ENCODE measurements at regions not wholly inside any gene's neighbourhood (a gene's known extent, or its start where the extent isn't known, plus 50 kb on each side); places are given as distances from the start of the nearest gene placed in this dataset.

DNA sequence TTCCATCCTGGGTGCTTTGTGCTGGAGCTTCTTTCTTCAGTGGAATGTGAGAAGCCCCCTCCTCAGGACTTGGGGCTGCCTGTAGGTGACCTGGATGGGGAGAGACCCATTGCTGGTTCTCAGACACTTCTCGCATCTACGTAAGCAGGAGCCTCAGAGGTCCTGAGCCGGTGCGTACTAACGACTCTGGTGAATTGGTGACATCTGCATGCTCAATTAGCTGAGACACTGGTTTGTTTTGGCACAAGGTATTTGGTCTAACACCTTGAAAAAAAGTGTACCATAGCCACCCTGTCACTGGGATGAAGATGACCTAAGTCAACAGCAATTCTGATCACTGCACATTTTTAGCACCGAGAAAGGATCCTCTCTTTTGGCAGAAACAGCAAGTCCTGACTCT is 57.7 kb downstream of the LRRC30 start:
- no peak for DNase-seq (ENCODE audit: low read depth)

DNA sequence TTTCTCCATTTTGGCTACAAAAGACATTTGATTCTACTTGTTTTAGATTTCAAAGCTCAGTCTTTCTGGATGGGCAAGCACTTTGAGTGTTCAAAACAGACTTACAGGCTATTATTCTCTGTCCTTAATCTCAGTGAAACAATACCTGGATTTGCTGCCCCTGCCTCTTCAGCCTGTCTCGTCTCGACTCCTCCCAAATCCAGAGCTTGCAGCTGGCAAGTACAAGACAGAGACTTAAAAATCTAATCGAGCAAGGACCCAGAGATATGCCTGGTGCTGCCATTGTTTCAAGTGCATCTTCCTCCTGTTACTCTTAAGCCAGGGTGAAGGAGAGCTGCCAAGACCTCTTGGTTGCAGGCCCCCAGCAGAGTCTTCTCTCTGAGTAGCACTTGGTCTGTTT is 59.2 kb downstream of the LRRC30 start:
- DNase-seq (ENCODE audit: low read depth), result no peak

DNA sequence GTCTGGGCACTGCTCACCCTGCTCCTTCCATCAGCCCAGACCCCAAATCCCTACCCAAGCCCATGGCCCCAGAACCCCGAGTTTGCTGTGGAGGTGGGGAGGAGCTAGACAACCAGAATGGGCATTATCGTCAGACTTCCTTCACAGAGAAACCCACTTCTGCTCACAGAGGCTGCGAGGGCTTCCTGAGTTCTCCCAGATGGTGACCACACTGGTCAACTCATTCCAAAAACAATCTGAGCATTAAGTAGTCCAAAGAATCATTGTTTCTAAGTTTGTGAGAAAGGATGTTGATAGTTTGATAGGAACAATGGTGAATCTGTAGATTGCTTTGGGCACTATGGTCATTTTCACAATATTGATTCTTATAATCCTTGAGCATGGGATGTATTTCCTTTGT is 60.2 kb downstream of the LRRC30 start:
- DNase-seq (ENCODE audit: low read depth), result no peak

DNA sequence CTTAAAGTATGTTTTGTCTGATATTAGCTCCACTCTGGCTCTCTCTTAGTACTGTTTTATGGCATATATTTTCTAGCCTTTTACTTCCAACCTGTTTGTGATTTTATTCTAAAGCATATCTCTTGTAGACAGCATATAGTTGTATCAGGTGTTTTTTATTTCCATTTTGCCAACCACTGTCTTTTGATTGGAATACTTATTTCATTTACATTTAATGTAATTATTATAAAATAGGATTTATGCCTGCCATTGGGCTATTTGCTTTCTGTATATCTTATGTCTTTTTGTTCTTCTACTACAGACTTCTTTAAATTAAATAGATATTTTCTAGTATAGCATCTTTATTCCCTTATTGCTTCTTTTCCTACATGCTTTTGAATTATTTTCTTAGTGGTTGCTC is 67.3 kb downstream of the LRRC30 start:
- no peak for DNase-seq (ENCODE audit: low read depth)

DNA sequence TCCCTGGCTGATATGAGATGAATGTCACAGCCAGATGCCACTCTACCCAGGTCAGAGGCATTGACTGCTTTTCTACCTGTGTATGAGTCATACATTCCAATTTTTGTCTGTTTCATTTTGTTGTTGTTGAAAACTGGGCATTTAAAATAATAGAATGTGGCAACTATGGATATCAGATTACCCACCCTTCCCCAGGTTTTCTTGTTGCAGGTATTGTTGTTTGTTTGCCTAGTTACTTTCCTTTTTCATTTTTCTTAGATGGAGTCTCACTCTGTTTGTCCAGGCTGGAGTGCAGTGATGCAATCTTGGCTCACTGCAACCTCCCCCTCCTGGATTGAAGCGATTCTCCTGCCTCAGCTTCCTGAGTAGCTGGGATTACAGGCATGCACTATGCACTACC is 70.2 kb downstream of the LRRC30 start:
- no peak for DNase-seq (ENCODE audit: low read depth)

DNA sequence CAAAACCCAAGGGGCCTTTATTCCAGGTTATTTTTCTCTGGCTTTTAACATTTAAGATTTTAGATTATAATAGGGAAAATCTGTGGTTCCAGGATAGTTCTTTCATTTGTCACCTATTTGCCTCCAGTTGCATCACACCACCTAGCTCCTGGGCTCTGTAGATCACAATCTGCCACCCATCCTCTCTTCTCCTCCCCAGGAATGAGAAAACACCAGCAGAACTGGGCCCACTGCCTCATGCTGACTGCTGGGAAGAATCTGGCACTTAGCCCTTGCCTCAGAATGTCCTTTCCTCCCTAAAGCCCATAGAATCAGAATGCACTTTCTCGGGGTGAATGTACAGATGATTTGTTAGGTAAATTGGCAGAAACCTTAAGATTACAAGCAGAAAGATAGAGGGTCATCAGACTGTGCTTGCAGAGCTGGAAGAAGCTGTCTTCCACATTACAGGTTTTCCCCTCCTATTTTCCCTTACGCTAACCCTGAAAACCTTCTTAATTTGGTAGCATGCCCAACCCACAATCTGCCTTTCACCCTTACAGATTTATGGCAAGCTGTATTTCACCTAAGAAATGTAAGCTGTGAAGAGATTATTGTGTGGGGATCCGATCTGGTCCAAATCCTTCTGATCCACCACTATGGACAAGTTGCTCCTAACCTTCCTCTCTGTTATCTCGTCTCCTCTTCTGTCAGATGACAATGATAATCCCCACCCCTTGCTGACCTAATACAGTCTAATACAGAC is 72.6 kb downstream of the LRRC30 start:
- DNase-seq (ENCODE audit: low read depth), result no peak

DNA sequence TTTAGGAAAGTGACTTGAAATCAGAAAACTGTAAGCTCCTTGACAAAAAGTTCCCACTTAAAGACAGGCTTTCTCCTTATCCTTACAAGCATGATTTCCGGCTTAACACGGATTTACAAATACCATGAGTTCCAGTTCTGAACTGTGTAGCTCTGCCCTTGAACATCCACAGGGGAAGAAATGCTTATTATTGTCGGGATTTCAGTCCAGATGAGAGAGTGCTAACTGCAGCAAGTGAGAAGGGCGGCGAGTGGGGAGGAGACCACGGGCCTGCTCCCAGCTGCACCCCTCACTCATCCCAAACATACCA is 73.1 kb downstream of the LRRC30 start:
- DNase-seq (ENCODE audit: low read depth), result no peak

DNA sequence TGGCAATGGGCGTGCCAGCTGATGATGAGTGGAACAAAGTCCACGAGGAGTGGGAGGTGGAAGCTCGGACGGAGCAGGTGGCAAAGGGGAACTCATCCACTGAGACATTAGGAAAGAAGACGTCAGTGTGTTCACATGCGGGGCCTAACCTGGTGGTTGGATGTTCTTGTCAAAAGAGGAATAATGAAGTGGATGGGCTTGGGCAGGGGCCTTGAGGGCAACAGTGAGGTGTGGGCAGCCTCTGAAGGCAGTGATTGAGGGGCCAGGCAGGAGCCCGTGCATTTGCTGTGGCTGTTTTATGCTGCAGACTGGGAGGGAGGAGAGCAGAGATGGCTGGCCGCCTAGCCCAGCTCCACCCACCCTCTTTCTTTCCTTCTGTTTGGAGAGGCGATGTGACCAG is 74.5 kb downstream of the LRRC30 start:
- DNase-seq (ENCODE audit: low read depth), result no peak

DNA sequence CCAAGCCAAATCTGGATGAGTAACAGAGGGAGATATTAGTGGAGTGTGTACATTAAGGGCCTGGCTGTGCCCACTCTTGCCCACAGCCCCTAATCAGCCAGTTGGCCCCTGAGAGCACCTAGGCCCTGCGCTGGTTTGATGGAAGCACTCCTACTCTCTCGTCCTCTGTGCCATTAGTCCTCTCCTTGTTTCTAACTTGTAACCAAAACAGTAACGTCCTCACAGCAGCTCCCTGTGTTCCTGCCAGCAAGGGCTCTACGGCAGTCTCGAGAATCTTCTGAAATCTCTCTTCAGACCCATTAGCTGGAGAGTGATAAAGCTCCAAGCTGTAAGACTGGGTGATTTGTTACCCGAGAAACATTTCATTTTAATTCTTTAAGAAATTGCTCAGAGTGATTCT is 76.1 kb downstream of the LRRC30 start:
- no peak for DNase-seq (ENCODE audit: low read depth)

DNA sequence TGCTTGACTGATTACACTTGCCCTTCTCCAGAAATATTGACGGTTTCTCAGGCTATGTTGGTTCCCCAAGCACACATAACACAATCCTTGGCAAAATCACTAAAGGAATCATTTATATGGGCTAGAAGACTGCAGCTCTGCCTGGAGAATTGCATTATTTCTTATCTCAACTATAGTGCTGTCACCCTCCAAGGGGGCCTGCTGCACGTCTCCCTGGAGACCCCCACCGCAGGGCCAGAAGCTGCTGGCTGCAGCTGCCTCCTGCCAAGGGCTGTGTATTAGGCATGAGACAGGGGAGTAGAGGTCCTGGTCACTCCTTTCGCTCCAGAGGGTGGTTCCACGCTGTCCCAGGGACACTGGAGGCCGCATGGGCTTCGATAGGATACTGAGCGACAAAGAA is 76.6 kb downstream of the LRRC30 start:
- DNase-seq (ENCODE audit: low read depth), result no peak

DNA sequence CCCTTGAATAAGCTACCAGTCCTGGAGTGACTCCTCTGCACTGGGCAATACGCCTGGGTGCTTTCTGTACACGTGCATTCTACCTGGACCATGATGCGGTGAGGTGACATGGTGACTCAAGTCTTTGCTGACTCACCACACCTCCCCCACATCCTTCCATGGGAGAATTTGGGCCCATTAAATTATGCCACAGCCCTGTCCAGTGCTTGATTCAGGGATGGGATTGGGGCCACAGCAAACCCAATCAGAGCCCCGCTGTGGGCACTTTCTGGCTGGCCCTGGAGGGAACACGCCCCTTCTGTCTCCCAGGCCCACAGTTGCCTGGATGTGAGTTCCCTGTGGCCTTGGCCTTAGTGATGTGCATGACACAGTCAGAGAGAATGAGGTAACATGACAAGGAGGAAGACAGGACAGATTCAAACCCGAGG is 86.9 kb downstream of the LRRC30 start:
- peak; percentile 2 for DNase-seq (ENCODE audit: low read depth)

DNA sequence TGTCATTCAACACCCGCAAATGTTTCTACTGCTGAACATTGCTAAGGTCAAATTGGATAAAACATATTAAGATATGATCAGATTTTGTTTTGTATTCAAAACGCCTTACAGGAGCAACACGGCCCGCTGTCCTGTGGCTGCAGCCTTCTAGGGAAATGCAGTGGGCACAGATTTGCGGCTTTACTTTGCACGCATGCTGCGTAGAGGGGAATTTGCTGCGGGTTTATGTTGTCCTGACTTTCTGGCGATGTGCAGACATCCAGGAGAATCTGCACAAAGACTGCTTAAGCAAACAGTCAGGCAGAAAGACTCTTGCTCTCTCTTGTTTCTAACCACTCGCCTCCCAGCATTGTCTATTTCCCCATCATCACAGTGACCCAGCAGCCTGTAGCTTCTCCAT is 88.3 kb downstream of the LRRC30 start:
- no peak for DNase-seq (ENCODE audit: low read depth)

DNA sequence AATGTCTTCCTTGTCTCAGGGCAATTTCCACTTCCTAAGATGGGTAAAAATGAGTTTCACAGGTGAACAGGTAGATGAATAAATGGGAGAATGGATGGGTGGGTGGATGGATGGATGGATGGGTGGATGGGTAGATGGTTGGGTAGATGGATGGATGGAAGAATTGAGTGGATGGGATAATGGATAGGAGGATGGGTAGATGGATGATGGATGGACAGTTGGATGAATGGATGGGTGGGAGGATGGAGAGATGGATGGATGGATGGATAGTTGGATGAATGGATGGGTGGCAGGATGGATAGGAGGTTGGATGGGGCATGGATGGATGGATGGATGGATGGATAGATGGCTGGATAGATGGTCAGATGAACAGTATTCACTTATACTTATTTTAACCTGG is 90.9 kb downstream of the LRRC30 start:
- no peak for DNase-seq (ENCODE audit: low read depth)

DNA sequence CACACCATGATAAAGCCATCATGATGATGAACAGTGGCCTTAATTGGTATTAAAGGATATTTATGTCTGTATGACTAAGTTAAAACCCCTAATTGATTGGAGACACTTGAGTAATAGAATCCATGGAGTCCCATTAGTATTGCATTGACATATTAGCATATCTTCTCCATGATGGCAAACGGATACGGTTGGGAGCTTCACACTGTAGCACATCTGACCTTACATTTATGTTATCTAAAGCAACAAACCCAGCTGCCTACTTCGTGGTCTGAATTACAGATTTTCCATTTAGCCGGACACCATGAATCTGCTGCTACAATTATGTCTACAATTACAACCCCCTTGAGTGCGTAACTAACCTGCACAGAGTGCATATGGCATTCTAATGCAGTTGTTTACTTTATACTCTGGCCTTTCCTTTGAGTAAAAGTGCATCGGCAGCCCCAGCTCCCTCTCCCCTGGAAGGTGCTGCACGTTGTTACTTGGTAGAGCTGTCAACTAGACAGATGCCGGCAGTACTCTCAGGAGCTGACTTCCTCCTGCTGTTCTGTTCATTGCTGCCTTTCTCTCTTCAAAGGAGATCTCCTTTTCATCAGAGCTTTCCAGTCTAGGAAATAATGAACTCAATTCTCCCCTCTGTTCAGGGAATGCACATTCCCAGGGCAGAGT is 92.1 kb downstream of the LRRC30 start:
- no peak for DNase-seq (ENCODE audit: low read depth)

DNA sequence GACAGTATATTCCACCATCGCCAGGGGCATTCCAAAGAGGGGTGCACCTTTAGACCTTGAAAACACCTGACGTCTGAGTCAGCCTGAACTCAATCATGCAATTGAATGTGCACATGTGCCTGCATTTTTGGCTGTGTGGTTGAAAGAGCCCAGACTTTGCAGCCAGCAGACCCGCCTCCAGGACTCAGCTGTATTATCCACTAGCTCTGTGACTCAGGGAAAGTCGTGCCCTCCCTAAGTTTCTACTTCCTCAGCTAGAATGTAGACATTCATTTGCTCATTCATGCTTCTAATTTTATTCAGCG is 94.2 kb downstream of the LRRC30 start:
- peak; percentile 32 for DNase-seq (ENCODE audit: low read depth)

DNA sequence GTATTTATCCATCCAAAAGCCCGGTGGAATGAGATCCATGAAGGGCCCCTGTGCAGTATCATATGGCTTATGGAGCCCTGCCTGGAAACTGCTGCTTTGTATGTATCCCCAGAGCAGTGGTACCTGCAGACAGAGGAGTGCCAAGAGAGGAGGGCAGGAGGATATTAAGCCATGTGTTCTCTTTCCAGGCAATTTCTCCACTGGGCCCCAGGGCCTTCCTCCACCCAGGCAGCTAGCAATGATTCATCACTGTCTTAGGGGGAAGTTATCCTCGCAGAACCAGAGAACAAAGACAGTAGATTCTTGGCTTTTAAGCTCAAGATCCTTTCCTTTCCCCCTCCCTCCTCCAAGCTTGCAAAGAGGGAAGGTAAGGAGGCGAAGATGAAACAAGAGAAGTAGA is 98.1 kb downstream of the LRRC30 start:
- peak; percentile 36 for DNase-seq (ENCODE audit: low read depth)

DNA sequence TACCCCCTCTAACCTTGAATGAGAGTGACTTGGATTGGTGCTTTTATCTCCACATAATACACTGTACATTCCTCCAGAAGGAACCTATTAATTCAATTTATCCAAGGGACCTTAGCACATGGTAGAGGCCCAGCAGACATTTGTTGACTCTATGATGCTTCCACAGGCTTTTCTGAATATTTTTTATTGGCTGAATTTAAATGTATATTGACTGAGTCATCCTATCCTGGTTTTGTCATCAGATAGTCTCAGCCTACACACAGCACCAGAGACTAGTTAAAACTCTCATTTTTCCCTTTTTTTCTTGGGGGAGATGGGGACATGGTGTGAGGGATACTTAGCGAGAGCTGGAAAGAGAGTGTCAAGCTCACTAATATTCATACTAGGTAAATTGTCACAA is 101.6 kb downstream of the LRRC30 start:
- DNase-seq (ENCODE audit: low read depth), result no peak

DNA sequence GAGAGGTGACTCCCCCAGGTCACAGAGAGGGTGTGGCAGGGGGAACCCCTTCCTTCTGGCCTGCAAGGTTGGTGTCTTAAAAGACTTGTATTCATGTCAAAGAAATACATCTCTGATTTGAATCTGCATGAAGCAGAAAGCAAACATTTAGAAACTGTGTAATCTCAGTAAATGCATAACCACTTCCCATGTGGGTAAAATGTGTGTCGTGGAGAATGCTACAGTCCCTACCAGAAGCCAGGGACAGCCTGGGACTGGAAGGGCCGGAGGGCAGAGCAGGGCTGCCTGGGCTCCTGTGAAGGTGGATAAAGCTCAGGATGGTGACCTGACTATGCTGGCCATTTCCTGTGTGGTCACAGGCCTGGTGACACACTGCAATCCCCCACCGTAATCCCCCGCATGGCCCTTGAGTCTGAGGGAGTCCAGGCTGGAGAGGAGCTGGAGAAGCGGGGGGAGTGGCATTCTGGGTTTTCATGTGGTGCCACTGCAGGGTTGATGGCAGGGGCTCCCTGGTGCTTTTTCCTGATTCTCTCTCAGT is 102.2 kb downstream of the LRRC30 start:
- no peak for DNase-seq (ENCODE audit: low read depth)

DNA sequence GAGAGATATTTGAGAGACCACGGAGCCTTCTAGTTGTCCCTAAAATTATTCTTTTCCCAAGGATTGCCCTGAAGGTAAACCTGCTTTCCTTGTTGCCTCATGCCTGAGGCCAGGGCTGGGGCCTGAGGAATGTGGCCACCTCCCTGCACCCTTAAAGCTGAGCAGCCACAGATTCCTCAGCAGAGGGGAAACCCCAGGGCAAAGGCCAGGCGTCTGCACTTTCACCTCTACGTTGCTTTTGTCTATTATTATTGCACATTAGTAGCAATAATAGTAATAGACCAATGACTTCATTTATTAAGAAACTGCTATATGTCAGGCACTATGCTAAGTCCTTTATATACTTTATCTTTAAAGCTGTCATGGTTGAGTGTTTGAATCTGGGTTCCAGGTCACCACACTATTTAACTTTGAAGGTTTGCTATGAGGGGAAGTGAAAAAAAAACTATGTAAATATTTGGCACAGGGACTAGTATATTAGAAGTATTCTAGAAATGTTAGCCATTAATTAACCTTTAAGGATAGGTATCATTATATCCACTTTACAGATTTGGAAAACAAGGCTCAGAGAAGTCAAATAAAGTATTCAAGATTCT is 104.2 kb downstream of the LRRC30 start:
- DNase-seq (ENCODE audit: low read depth), result no peak

DNA sequence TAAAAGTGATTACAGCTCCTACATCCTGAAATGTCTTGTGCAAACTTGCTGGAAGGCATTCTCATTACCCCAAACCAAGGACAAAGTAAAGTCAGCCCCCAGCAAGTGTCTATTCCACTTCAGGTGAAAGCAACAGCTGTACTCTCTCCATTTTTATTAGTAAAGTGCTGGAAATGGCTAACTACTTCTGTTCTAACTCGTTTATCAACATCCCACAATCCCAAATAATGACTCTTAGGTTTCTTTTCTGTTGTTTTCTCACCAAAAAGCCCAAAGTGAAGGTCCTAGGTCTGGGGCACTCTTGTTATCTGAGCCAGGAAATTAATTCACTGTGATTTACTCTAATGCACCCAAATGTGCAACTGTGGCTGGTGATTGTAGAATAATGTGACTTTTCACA is 105.7 kb downstream of the LRRC30 start:
- no peak for DNase-seq (ENCODE audit: low read depth)

DNA sequence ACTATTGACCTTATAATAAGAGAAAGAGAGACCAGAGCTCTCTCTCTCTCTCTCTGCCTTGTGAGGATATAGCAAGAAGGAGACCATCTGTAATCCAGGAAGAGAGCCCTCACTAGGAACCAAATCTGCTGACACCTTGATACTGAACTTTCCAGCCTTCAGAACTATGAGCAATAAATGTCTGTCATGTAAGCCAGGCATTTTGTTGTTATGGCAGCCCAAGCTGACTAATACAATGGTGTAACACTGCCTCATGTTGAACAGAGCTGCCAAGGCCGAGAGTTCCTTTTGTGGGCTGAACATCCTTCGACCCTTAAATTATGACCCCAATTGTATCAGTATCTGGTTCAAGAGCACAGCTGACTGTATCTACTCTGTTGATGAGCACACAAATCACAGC is 108.0 kb downstream of the LRRC30 start:
- DNase-seq (ENCODE audit: low read depth), result no peak

DNA sequence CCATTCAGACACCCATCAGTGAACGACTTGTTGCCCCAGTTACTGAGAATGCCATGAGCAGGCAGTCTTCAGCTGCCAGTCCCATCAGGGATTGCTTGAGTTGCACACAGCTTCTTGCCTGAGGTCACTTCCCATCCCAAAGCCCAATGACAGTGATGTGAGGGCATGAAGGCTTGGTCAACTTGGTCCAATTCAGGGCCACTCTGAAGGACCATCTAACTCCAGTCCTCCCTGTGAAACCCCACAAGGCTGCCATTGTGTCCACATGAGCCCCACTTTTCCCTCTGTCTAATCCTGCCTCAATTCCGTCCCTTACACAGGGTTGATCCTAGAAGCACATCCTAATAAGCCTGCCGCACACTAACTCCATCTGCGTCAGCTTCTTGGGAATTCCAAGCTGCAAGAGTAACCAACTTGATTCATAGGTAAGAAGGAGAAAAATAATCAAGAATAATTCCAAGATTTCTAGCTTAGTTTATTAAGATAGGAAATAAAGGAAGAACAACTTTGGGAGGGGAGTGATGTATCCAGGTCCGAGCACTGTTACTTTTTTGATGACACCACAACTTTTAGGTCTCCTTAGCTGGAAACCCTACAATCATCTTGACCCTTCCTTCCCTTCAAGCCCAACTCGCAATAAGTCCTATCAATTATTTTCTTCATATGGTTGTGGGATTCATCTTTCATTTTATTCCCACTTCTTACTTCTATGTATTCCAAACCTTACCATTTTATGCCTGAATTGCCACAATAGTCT is 110.9 kb downstream of the LRRC30 start:
- DNase-seq (ENCODE audit: low read depth), result no peak
